NCI-H748 (cell line): ENCODE measurements at regions not wholly inside any gene's neighbourhood (a gene's known extent, or its start where the extent isn't known, plus 50 kb on each side); places are given as distances from the start of the nearest gene placed in this dataset.
A peak's percentile ranks its signal among the peaks of the same experiment; 100 is the strongest.
"Not testable (repeated sequence)": the region's sequence is repeated elsewhere in the genome, so short reads cannot be mapped to it uniquely, and the experiment has no call there.

Experiments used
- DNase-seq: peaks from one replicate; lab custom pipeline; 2025; ENCODE audit not compliant: unreplicated experiment; lab: John Stamatoyannopoulos, UW

DNA sequence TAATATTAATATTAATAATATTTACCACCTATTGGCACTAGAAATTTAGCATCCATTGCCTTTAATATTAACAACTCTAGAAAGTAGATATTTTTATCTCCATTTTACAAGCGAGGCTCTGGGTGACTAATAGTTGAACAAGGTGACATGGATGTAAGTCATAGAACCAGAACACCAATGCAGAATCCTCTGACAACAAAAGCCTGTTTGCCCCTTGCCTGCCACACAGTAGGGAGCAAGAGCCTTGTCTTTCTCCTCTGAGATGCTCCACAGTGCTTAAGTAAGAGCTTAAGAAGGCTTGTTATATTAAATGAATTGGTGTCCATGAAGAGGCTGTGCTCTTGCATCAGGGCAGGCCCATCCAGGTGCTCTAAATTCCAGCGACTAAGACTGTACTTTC is 51.2 kb upstream of the LBX1 start:
- DNase-seq = no peak

DNA sequence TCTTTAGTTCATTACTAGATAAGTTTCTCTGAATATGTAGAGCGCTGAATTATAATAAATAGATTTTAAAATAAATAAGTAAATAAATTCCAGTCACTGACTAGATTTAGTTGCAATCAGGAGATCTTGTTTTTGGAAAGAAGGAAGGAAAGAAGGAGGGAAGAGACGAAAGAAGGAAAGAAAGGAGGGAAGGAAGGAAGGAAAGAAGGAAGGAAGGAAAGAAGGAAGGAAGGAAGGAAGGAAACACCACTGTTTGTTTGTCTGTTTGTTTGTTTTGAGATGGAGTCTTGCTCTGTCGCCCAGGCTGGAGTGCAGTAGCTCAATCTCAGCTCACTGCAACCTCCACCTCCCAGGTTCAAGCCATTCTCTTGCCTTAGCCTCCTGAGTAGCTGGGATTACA is 51.7 kb upstream of the LBX1 start:
- DNase-seq = not testable (repeated sequence)

DNA sequence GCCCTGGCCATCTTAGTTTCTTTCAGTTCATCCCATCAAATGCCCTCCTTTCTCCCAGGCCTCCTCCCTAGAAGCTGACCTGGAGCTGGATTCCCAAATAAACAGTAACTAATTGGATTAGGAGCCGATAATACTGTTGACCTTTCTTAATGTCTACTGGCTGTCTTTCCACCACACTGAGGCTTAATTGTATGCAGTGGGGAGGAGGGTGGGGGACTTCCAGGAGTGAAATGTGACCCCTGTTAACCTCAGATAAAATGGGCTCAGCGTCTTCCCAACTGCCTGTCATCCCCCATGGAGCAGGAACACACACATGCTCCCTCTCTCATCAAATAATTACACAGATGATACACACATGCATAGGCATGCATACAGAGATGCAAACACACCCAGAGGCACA is 53.7 kb upstream of the LBX1 start:
- peak; percentile 8 for DNase-seq

DNA sequence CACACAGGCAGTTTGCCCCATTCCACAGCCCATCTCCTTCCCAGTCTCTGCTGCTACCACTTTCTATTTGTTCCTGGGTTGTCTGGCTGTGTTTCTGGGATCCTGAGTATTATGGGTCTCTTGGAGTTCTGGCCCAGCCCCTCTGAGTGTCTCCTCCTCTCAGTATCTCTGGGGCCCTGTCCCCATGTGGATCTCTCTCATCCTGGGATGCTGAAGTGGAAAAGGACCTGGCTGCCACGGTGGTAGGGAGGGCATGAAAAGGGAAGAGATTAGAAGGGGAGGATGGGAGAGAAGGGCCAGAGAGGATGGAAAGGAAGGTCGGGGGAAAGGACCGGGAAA is 54.5 kb upstream of the LBX1 start:
- no peak for DNase-seq

DNA sequence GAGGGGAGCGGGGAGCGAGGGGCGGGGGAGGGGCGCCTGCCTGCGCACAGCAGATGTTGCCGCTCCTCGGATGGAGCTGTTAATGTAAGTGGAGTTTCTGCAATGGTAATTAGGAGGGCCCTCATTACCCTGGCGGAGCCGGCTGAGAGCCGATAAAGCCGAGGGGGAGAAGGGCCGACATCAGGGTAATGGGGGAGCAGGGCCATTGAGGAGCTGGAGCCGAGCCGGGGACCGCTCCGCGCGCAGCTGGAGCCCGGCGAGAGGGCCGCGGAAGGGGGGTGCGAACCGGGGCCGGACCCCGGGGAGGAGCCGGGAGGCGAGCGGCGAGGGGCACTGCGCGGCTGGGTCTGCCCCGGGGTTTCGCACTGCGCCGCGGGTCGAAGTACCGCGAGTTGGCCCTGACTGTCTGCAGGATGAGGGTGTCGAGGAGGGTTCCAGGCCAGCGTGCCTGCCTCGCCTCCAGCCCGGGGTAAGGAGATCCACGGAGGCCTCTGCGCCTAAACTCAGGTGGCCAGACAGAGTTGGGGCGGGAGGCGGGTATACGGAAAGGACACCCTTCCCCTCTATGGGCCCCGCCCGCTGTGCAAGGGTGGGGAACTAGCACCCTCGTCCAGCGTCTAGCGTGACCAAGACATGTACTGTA is 55.0 kb upstream of the LBX1 start:
- DNase-seq = no peak

DNA sequence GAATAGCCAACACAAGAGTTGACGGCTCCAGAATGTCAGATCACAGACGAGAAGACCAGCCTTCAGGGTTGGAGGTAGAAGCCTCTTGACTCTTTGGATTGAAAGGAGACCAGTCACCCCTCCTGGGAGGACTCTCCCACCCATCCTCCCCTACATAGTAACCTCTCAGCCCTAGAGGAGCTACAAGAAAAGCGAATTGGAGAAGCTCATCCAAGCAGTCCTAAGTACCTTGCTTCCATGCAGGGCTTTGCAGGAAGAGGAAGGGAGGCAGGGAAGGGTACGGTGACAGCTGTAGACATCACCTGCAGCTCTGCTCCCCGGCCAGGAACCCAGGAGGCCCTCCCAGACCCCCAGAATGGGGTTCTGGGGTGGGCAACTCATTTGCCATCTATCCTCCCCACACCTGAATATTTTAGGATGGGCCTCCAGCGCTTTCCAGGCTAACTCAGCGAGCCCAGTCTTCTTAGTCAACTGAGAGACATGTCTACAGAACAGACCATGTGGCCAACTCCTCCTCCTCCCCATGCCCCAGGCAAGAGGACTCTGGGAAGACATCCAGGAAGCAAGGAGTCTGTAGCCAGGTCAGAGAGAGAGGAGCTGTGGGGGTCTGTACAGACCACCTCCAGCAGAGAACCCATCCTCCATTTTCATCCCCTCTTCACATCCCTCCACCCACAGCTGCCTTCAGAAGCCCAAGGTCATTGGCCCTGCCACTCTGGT is 55.6 kb upstream of the LBX1 start:
- no peak for DNase-seq

DNA sequence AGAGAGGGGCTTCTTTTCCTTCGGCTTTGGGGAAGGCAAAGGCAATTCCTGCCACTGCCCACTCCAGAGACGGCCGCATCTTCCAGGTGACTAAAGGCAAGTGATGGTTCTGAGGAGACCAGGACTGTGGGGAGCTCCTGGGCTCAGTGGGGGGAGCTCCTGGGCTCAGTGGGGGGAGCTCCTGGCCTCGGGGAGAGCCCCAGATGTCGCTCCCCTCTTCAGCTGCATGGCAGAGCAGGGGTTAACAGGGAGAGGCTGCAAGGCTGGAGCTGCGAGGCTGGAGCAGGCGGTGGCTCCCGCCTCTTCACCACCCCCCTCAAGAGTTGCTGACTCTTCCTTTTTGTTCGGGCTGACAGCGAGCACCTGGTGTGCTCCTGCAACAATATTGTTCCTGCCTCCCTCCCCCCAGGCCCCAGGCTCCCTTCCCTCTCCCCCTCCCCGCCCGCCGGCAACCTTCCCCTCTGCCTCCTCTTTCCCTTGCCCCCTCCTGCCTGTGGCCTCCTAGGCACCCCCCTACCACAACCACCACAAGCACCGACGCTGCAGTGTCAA is 56.3 kb upstream of the LBX1 start:
- peak; percentile 86 for DNase-seq

DNA sequence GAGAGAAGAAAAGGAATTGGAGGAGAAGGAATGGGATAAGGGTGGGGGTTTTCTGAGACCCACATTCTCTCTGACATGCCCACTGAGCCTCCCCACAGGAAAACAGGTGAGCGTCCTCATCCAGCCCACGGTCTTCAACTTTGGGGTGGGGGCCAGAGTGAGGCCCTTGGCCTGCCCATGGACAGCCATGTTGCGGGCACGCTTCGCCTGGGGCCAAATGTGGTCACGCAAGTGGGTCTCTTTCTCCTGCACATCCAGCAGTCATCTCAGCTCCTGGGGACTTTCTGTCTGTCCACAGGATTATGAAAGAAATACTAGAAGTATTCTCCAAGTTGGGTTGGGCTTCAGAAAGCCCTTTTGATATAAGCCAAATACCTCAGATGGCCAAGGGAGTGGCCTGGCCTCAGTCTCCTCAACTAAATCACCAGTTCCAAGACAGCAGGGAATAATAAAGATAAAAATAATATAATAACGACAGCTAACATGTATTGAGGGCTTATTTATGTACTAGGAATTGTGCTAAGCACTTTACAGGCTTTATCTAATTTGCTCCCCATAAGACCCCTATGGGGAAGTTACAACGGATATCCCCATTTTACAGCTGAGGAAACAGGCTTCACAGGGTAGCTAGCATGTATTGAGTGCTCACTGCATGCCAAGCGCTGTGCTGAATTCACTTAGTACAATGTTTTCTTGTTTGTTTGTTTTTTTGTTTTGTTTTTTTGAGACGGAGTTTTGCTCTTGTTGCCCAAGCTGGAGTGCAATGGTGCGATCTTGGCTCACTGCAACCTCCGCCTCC is 57.2 kb upstream of the LBX1 start:
- no peak for DNase-seq

DNA sequence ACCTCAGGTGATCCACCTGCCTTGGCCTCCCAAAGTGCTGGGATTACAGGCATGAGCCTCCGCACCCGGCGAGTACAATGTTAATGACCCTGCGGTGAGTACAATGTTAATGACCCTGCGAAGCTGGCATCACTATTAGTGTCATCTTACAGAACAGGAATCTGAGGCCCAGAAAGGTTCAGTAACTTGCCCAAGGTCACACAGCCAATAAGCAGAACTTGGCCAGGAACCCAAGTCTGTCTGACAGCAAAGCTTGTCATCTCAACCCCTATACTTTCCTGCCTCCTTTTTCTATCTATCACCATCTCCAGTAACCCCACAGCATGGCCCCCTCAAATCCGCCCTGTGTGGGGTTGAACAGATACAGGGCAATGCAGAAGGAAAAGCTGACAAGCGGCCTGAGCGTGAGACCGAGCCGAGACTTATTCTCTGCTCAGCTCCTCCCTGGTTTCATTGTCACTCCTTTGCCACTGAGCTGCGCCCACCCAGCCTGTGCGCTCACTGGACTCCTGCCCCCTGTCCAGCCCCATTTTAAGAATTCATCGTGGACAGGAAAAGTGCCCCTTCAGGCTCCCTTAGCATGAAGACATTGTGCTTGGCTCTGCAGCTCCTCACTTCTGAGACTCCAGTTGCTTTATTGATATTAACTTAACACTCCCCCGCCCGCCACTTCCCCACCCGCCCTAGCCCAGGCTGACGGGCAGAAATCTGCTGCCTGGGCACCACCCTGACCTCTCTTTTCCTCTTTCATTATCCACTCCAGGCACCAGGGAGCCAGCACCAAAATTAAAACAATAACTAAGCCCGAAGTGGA is 58.1 kb upstream of the LBX1 start:
- DNase-seq = peak; percentile 15

DNA sequence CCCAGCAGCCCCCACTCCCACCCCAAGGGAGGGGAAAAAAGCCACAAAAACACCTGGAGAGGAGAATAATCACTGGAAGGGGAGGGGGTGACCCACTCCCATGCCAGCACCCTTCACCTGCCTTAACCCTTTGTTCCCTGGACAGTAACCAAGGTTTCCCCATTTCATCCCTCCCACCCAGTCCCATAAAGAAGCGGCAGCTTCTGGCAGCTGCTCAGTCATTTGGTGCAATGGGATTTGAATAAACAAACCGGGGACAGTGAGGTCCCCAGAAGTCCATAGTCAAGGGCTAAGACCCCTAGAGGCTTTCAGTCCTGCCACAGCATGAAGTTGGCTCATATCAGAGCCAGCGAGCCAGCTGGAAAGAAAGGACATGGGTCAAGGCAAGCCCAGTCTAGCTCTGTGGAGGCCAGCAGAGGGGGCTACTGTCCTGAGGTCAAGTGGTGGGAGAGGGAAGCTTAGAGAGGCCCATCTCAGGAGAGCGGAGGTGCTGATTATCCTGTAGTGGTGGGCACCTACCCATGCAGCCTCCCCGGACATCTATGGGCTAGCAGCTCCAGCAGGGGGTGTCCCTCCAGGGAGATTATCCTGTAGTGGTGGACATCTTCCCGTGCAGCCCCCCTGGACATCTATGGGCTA is 58.9 kb upstream of the LBX1 start:
- DNase-seq = peak; percentile 20

DNA sequence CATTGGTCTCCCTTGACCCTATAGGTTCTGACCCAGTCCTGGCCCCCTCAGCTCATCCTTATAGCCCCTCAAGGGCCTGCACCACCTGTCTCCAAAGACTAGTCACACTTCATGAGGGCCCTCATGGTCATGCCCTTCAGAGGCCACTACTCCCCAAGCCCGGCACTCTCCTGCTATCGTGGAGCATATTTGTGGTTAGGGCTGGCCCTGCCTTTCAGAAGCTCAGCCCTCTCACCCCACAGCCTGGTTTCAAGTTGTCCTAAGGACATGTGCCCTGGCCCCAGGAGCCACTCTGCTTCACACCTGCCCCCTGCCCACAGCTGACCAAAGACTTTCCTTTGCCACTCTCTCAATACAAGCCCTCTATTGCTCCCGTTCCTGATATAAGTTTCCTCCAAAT is 60.3 kb upstream of the LBX1 start:
- no peak for DNase-seq

DNA sequence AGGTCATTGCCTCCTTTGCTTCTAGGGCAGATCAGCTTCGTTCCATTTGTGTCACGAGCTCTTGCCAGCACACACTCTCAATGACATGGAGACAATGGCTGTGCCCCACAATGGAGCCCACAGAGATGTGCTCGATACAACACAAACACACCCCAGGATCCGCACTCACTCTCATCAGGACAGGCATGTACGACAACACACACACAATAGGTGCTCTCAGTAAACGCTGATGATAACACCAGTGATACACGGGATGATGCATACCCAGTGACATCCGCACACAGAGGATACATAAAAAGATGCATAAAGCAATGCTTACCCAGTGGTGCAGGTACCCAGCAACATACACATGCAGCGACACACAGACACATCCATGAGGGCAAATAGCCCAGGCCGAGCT is 61.2 kb upstream of the LBX1 start:
- no peak for DNase-seq

DNA sequence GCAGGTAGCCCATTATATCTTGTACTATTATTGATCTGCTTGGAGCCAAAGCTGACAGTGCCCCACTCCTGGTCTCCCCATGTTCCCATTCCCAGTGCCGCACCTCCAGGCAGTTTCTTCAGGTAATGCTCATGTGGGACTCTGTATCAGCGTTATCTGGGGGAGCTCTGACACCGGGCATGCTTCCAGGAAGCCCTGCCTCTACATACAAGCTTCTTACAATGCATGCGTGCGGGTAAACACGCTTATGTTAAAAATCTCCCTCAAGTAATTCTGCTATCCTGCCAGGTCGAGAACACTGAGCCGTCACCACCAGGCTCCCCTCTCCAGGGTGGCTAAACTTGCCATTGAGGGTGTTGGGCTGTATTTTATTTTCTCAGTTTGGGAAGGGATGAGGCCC is 61.6 kb upstream of the LBX1 start:
- DNase-seq = no peak

DNA sequence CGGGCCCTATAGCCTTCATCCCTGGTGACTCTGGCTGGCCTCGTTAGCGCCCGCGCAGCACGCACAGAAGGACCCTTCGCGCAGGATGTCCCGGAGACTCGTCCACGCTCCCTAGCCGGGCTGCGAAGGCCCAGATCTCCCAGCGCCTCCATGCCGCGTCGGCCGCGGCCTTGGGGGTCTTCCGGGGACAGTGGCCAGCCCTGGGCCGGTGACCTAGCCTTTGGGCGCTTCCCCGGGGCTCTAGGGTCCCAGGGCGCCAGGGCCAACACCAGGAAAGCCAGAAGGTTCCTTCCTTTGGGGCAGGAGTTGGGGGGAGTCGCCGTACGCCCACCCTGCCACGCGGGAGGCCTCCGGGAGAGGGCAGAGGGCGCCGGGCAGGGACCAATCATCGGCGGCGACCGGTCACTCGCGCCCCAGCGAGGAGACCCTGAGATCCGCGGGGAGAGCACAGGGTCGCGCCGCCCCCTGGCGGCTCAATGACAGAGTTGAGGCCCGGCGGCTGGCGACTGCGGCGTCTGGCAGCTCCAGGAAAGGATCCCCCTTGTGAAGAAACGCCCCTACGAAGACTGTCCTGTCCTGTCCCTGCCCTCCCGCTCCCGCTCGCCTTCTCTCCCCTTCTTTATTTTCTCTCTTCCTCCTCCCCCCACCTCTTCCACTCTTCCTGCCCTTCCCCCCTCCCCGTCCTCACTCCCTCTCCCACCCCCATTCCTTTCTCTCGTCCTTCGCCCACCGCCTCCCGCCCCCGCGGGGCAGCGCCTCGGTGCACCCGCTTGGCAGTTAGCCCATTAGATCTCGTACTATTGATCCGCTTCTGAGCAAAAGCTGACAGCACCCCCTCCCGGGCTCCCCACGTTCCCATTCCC is 62.3 kb upstream of the LBX1 start:
- peak; percentile 75 for DNase-seq

DNA sequence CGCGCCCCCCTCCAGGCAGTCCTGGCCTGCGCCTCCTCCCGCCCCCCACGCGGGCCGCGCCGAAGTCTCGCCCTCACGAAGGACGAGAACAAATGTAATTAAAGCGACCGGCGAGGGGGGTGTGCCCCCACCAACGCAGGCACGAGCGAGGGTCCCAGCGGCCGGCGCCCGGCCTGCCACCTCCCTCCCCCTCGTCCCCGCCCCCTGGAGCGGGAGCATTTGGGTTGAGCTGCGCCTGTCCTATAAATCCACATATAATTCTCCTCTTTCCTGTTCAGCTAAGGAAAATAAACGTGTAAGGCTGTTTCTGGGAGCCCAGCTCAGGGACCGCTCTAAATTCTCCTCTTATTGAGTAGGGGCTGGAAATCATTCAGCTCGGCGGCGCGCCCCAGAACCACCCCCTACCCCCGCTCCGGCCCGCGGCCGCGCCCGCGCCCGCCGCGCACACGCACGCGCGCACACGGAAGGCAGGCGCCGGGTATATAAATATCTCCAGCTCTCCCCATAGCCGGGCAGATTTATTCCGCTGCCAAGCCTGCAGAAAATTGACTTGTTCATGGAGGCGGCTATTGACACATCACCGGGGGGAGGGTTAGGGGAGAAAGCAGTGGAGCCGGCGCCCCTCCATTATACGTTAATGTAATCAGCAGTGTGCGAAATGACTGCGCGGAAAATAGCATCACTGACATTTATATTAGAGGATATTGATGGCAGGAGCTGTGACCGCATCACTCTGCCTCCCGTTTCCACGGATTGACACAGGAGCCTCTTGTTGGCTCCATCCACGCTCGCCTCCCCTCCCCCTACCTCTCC is 61.6 kb upstream of the BTRC start:
- DNase-seq = peak; percentile 77

DNA sequence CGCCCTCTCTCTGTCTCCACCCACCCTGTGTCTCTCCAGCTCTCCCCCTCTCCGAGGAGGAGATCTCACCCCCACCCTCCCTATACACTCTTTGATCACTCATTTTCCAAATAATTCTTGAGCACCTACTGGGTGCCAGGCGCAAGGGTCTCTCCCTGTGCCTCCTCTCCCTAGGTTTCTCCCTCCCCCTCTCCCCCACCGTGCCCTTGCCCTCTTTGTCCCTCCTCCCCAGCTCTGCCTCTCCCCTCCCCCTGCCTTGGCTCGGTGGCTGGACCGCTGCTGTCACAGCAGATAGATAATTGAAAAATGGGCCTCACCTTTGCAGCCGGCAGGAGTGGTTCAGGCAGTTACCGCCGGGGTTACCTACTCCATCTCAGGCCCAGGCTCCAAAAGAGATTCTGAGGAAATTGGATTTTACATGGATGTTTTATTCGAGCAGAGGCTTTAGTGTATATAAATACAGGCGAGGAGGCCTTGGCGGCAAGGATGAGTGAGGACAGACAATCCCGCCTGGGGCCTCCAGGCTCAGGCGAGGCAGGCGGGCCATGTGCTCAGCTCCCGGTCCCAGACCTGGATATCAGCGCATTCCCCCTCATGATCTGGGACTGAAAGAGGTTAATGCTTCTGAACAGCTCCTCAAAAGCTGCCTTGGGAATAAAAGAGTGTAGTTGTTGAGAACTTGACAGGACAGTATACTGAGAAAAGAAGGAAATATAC is 60.8 kb upstream of the BTRC start:
- peak; percentile 63 for DNase-seq

DNA sequence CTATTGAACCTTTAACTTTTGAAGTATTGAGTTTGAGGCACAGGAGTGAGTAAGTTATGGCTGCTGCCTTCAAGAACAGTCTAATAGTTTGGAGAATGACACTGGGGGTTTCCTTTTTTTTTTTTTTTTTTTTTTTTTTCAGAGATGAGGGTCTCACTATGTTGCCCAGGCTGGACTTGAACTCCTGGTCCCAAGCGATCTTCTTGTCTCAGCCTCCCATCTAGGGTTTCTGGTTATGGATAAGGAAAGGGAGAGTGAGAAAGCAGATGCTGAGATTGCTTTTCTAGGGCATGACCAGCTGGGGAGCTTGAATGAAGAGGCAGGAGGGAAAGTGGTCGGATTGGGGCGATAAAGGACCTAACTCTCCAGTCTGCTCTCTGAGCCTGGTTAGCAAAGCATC is 59.9 kb upstream of the BTRC start:
- no peak for DNase-seq

DNA sequence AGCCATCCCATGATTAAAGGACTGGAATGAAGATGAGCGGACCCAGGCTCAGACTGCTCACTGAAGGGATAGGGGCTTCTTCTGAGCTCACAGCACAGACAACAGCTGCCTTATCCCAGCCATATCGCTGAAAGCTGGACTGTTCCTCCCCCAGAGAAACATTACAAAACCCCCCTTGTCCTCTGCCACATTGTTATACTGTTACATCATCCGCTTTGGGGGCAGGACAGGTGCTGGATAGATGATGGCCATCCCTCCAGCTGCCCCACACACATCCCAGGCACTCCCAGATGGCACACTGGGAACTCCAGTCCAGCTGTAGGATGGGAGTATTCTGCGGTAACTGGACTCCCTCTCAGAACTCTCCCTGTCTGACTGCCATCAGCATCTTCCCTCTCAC is 58.7 kb upstream of the BTRC start:
- DNase-seq = no peak
